A549 (cell line): ENCODE measurements at regions not wholly inside any gene's neighbourhood (a gene's known extent, or its start where the extent isn't known, plus 50 kb on each side); places are given as distances from the start of the nearest gene placed in this dataset.
"Not testable (repeated sequence)": the region's sequence is repeated elsewhere in the genome, so short reads cannot be mapped to it uniquely, and the experiment has no call there.

ENCODE experiments used
- CHD2 ChIP-seq: fragments of 150-350 bp; IDR thresholded peaks from 2 replicates; pipeline ENCODE4 v1.6.1; 2014; ENCODE audit warnings: low read length; ENCODE audit not compliant: partially characterized antibody
- CTCF ChIP-seq: fragments of >200 bp; sonication (Bioruptor Twin); formaldehyde crosslinking; IDR thresholded peaks from 3 replicates; pipeline ENCODE4 v1.5.1; 2016
- TF ChIP-seq, protein P1 (sequence below): IDR thresholded peaks from 2 replicates; pipeline ENCODE4 v1.6.1; 2012

- not testable (repeated sequence) for TF ChIP-seq CHD2, CTCF
- TF ChIP-seq, protein P1, sequence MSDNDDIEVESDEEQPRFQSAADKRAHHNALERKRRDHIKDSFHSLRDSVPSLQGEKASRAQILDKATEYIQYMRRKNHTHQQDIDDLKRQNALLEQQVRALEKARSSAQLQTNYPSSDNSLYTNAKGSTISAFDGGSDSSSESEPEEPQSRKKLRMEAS = not testable (repeated sequence)
These were observed 281.5 kb upstream of the OR4C13 start for GRCh38 chr11:49670705-49671104.
